K562 (cell line): ENCODE measurements at regions not wholly inside any gene's neighbourhood (a gene's known extent, or its start where the extent isn't known, plus 50 kb on each side); places are given as distances from the start of the nearest gene placed in this dataset.
A peak's percentile ranks its signal among the peaks of the same experiment; 100 is the strongest.
"Not testable (repeated sequence)": the region's sequence is repeated elsewhere in the genome, so short reads cannot be mapped to it uniquely, and the experiment has no call there.

Experiments used
- ATAC-seq: fragments of 200-7000 bp; cut with Tn5 transposase; 3 replicates; pipeline ENCODE4 v1.9.1; 2020; ENCODE audit warnings: moderate library complexity
- BruUV-seq: library from RNA; stranded (reverse); fragments of 400-500 nt; replicated peaks from 2 replicates; lab custom pipeline; 2021; lab: Mats Ljungman, UMichigan
- CTCF ChIA-PET: fragments of 300-600 bp; formaldehyde crosslinking; extraction: SDS; loops from one replicate; lab custom pipeline; 2021; ENCODE audit warnings: low intra/inter-chr PET ratio; lab: Yijun Ruan, JAX
- POLR2A ChIA-PET: fragments of 300-600, 350-650 bp; sonication (Branson Sonifier 250); formaldehyde crosslinking; extraction: SDS; loops from one replicate; lab custom pipeline; 2021; ENCODE audit warnings: antibody characterized with exemption, inconsistent platforms; lab: Yijun Ruan, JAX
- DNase-seq, 4 experiments: peaks; one replicate each; pipeline versions ENCODE4 v3.0.0 to v3.0.0-alpha.2; 2011 to 2018; ENCODE audit warnings: low spot score in 3 of 4, mixed read lengths in 3 of 4; ENCODE audit errors: extremely low read depth in 1 of 4
- FAIRE-seq: peaks from 2 replicates; lab custom pipeline; 2011; peaks lifted over from hg19 to GRCh38; lab: Jason Lieb, UNC
- H2AFZ ChIP-seq: 2 replicates; pipeline ENCODE4 v1.6.0; 2011; ENCODE audit warnings: low read depth, low read length, control low read depth, inconsistent platforms
- H3K27ac ChIP-seq: fragments of 200-600 bp; 3 replicates; pipeline ENCODE4 v1.8.0; 2011; ENCODE audit warnings: low read depth, mild to moderate bottlenecking, control low read depth, inconsistent platforms, low read length, moderate library complexity, mixed read lengths; ENCODE audit errors: extremely low read depth
- H3K27me3 ChIP-seq, 2 experiments: fragments of 300-600 bp in 1 of 2; 2 replicates in 1 of 2; 3 replicates in 1 of 2; pipeline versions ENCODE4 v1.6.0 to v1.8.0; 2011; ENCODE audit warnings: inconsistent platforms in 2 of 2, low read length in 2 of 2, mild to moderate bottlenecking in 1 of 2, mixed read lengths in 1 of 2, moderate library complexity in 1 of 2; ENCODE audit not compliant: control insufficient read depth in 2 of 2, insufficient read depth in 2 of 2
- H3K36me3 ChIP-seq: fragments of 300-600 bp; 3 replicates; pipeline ENCODE4 v1.8.0; 2011; ENCODE audit warnings: mild to moderate bottlenecking, low read length, inconsistent platforms; ENCODE audit not compliant: control insufficient read depth, insufficient read depth
- H3K4me1 ChIP-seq, 2 experiments: fragments of 200-600 bp in 1 of 2; replicated peaks in 1 of 2; 2 replicates in 1 of 2; 3 replicates in 1 of 2; pipeline versions ENCODE4 v1.5.1 to v1.8.0; 2011; ENCODE audit warnings: inconsistent platforms in 2 of 2, low read length in 2 of 2, mild to moderate bottlenecking in 1 of 2, mixed read lengths in 1 of 2, moderate library complexity in 1 of 2; ENCODE audit not compliant: control insufficient read depth in 2 of 2, insufficient read depth in 2 of 2
- H3K4me2 ChIP-seq: 2 replicates; pipeline ENCODE4 v1.6.1; 2011; ENCODE audit warnings: low read length, control low read depth, inconsistent platforms, mixed read lengths; ENCODE audit not compliant: insufficient read depth
- H3K4me3 ChIP-seq: fragments of 200-600 bp; sonication (generic), shearing (Covaris generic); 2 replicates; pipeline ENCODE4 v1.5.1; 2016; ENCODE audit warnings: control low read depth, inconsistent platforms
- H3K79me2 ChIP-seq: fragments of 200-600 bp; 3 replicates; pipeline ENCODE4 v1.8.0; 2011; ENCODE audit warnings: low read length, inconsistent platforms; ENCODE audit not compliant: control insufficient read depth, insufficient read depth
- H3K9ac ChIP-seq, 2 experiments: 2 replicates each; pipeline versions ENCODE4 v1.6.0 to v1.6.1; 2011; ENCODE audit warnings: low read depth in 2 of 2, low read length in 2 of 2, control low read depth in 1 of 2, inconsistent platforms in 1 of 2, mild to moderate bottlenecking in 1 of 2, mixed read lengths in 1 of 2; ENCODE audit not compliant: insufficient read depth in 1 of 2
- H3K9me1 ChIP-seq: one replicate; pipeline ENCODE4 v1.6.0; 2011; ENCODE audit warnings: inconsistent platforms, mild to moderate bottlenecking, low read length, moderate library complexity; ENCODE audit not compliant: control insufficient read depth, insufficient read depth
- H3K9me3 ChIP-seq: replicated peaks from 2 replicates; pipeline ENCODE4 v1.5.1; 2011; ENCODE audit warnings: low read depth, low read length, inconsistent platforms; ENCODE audit not compliant: control insufficient read depth, insufficient read depth
- H4K20me1 ChIP-seq: replicated peaks from 2 replicates; pipeline ENCODE4 v1.6.1; 2011; ENCODE audit warnings: low read length, inconsistent platforms, mixed read lengths; ENCODE audit not compliant: control insufficient read depth, insufficient read depth
- ELF4 ChIP-seq: fragments of 450-650 bp; formaldehyde crosslinking; IDR thresholded peaks from 2 replicates; pipeline ENCODE4 v1.4.0; 2022; ENCODE audit warnings: missing genetic modification characterization
- EP300 ChIP-seq: IDR thresholded peaks from 2 replicates; pipeline ENCODE4 v1.6.1; 2012; ENCODE audit warnings: low read length, improper control_type of control experiment
- ERF ChIP-seq: fragments of 450-650 bp; formaldehyde crosslinking; IDR thresholded peaks from 2 replicates; pipeline ENCODE4 v1.4.0; 2020; ENCODE audit warnings: mild to moderate bottlenecking, mixed read lengths
- KDM1A ChIP-seq, 2 experiments: fragments of 450-650 bp; IDR thresholded peaks; 2 replicates each; pipeline ENCODE4 v1.6.1; 2016; ENCODE audit warnings: mild to moderate bottlenecking in 2 of 2
- MYNN ChIP-seq, 2 experiments: sonication (generic); formaldehyde crosslinking in 1 of 2; IDR thresholded peaks; 2 replicates each; pipeline versions ENCODE4 v1.5.0 to v1.6.1; 2016 to 2020; ENCODE audit warnings: antibody characterized with exemption in 1 of 2, missing genetic modification reagents in 1 of 2
- NONO ChIP-seq, 2 experiments: fragments of 200-400 bp in 1 of 2; fragments of 450-650 bp in 1 of 2; formaldehyde crosslinking in 1 of 2; IDR thresholded peaks; 2 replicates each; pipeline ENCODE4 v1.6.1; 2017; ENCODE audit warnings: low read depth in 2 of 2, mild to moderate bottlenecking in 2 of 2, moderate library complexity in 2 of 2, low read length in 1 of 2
- PYGO2 ChIP-seq: fragments of 450-650 bp; IDR thresholded peaks from 2 replicates; pipeline ENCODE4 v1.6.1; 2016; ENCODE audit warnings: mild to moderate bottlenecking, missing genetic modification characterization, moderate library complexity, missing compliant biosample characterization
- REST ChIP-seq, 2 experiments: fragments of 450-650 bp; formaldehyde crosslinking in 1 of 2; IDR thresholded peaks; 2 replicates each; pipeline versions ENCODE4 v1.4.0 to v1.6.1; 2014 to 2020; ENCODE audit warnings: mild to moderate bottlenecking in 2 of 2, borderline replicate concordance in 1 of 2, low read depth in 1 of 2
- STAT5A ChIP-seq: IDR thresholded peaks from 2 replicates; pipeline ENCODE4 v1.6.1; 2012; ENCODE audit warnings: low read length, inconsistent platforms, borderline replicate concordance
- ZBTB17 ChIP-seq: fragments of 450-650 bp; formaldehyde crosslinking; IDR thresholded peaks from 2 replicates; pipeline ENCODE4 v1.4.0; 2020; ENCODE audit warnings: mild to moderate bottlenecking
- ZNF449 ChIP-seq: fragments of 250-450 bp; sonication (Bioruptor Pico); IDR thresholded peaks from 2 replicates; pipeline ENCODE4 v1.8.0; 2022; ENCODE audit warnings: moderate library complexity, mild to moderate bottlenecking, inconsistent platforms
- WGBS: fragments of 100-300 bp; shearing (Covaris generic); methylation state at CpG from one replicate; pipeline ENCODE4 v1.1.6; 2016; ENCODE audit warnings: low coverage, mixed read lengths; ENCODE audit not compliant: insufficient coverage; ENCODE audit errors: missing lambda C conversion rate; 5-methylcytosine and 5-hydroxymethylcytosine counted together
- in situ Hi-C: fragments of 300-500 bp; cut with MboI; formaldehyde crosslinking; loops from 4 replicates; pipeline ENCODE4 v1.15.0; 2018; ENCODE audit warnings: inconsistent platforms, mixed read lengths
- intact Hi-C: fragments of 100-400 bp; cut with micrococcal nuclease; formaldehyde crosslinking; loops from 2 replicates; pipeline ENCODE4 v1.14.2; 2022

GRCh38 chr2:111433892-111434607 is 313.3 kb downstream of the BCL2L11 start:
- 0% methylated on average over 4 of the region's 5 CpGs for WGBS
- H3K27me3 ChIP-seq; H2AFZ ChIP-seq; H3K4me3 ChIP-seq; CTCF ChIA-PET; POLR2A ChIA-PET; H3K36me3 ChIP-seq; H3K4me2 ChIP-seq; H3K9ac ChIP-seq; H3K9me3 ChIP-seq; in situ Hi-C loops; H4K20me1 ChIP-seq; H3K27ac ChIP-seq; intact Hi-C loops; BruUV-seq; H3K9me1 ChIP-seq; TF ChIP-seq REST (CRISPR knock-in tag; IDR thresholded peaks at IDR 0.05; ENCODE audit: low read depth); MYNN (CRISPR knock-in tag; IDR thresholded peaks at IDR 0.05): not testable (repeated sequence)
- DNase-seq (peak; percentile 53 to 89 (median 62)), FAIRE-seq (peak; percentile 91), ATAC-seq (peak; percentile 63)
- Histone ChIP-seq H3K4me1 (peaks cover 7 to 11% of the 10 kb centered on the region in 2 experiments; a peak in 3 of 5 replicates), H3K79me2 (peaks cover 51% of the 10 kb centered on the region)
- peak; percentile 19; the same call in 1 of the 2 replicates for TF ChIP-seq REST (IDR thresholded peaks at IDR 0.05; ENCODE audit: borderline replicate concordance)
- peak; percentile 74 to 82 for TF ChIP-seq KDM1A (IDR thresholded peaks at IDR 0.05)
- peak; percentile 71 for TF ChIP-seq STAT5A
- TF ChIP-seq ERF (CRISPR knock-in tag): peak; percentile 58; the same call in 1 of the 2 replicates
- TF ChIP-seq ZNF449 (CRISPR knock-in tag): 0 out of 2 replicates have a peak, but pooled peaks have one; percentile 44
- peak; percentile 61 for TF ChIP-seq EP300
- TF ChIP-seq ZBTB17 (CRISPR knock-in tag): peak; percentile 71; the same call in 1 of the 2 replicates
- peak; percentile 33; the same call in 1 of the 2 replicates for TF ChIP-seq PYGO2 (tag)
- TF ChIP-seq ELF4 (CRISPR knock-in tag): peak; percentile 77; the same call in 1 of the 2 replicates
- 0 out of 4 replicates have a peak, but pooled peaks of 1 of the 2 experiments have one; percentile 25 for TF ChIP-seq NONO (IDR thresholded peaks at IDR 0.05; ENCODE audit: low read depth in 2 of 2, low read length in 1 of 2)
- TF ChIP-seq MYNN (IDR thresholded peaks at IDR 0.05): 0 out of 2 replicates have a peak, but pooled peaks have one; percentile 28
